Breast epithelium (tissue), 4 donors: ENCODE measurements at regions not wholly inside any gene's neighbourhood (a gene's known extent, or its start where the extent isn't known, plus 50 kb on each side); places are given as distances from the start of the nearest gene placed in this dataset.

ENCODE experiments used
- DNase-seq, 2 donors: peaks; one replicate each; pipeline ENCODE4 v3.0.0-alpha.2; 2019; ENCODE audit warnings: low spot score in 2 of 2
- H3K27ac ChIP-seq, 2 donors: fragments of 200-600 bp; sonication (generic) in 1 of 2; one replicate each; pipeline ENCODE4 v1.5.1; 2016 to 2019; ENCODE audit warnings: mild to moderate bottlenecking in 1 of 2
- H3K27me3 ChIP-seq, 2 donors: fragments of 200-600 bp; sonication (generic) in 1 of 2; one replicate each; pipeline versions ENCODE4 v1.5.1 to v1.6.0; 2017 to 2019; ENCODE audit warnings: control low read depth in 1 of 2, mild to moderate bottlenecking in 1 of 2
- H3K36me3 ChIP-seq: fragments of 200-600 bp; one replicate; pipeline ENCODE4 v1.5.1; 2019
- H3K4me1 ChIP-seq, 2 donors: fragments of 200-600 bp; sonication (generic); one replicate each; pipeline ENCODE4 v1.5.1; 2016 to 2019; ENCODE audit warnings: control low read depth in 1 of 2
- H3K4me3 ChIP-seq, 3 donors: fragments of 200-600 bp; sonication (generic); 1 replicate in 2 of 3; 2 replicates in 1 of 3; pipeline ENCODE4 v1.5.1; 2016 to 2019; ENCODE audit warnings: mild to moderate bottlenecking in 3 of 3, moderate library complexity in 2 of 3
- H3K9me3 ChIP-seq, 2 donors: fragments of 200-600 bp; sonication (generic) in 1 of 2; one replicate each; pipeline ENCODE4 v1.5.1; 2016 to 2019; ENCODE audit warnings: control low read depth in 1 of 2
- POLR2A ChIP-seq: fragments of 450-650 bp; IDR thresholded peaks from one replicate; pipeline ENCODE4 v1.6.1; 2016; ENCODE audit warnings: antibody characterized with exemption, mild to moderate bottlenecking, moderate library complexity
- POLR2AphosphoS5 ChIP-seq, 3 donors: sonication (generic); formaldehyde crosslinking; IDR thresholded peaks; one replicate each; pipeline ENCODE4 v1.6.1; 2017; ENCODE audit warnings: antibody characterized with exemption in 3 of 3
- intact Hi-C: fragments of 100-400 bp; cut with DNase I; formaldehyde crosslinking; loops from one replicate; pipeline ENCODE4 v1.15.1; 2023; ENCODE audit warnings: low total_unique reads
- TF ChIP-seq, protein P1 (sequence below), 3 donors: fragments of 450-650 bp; IDR thresholded peaks; one replicate each; pipeline ENCODE4 v1.5.1; 2016 to 2017; ENCODE audit warnings: antibody characterized with exemption in 3 of 3, mild to moderate bottlenecking in 3 of 3, moderate library complexity in 3 of 3

DNA sequence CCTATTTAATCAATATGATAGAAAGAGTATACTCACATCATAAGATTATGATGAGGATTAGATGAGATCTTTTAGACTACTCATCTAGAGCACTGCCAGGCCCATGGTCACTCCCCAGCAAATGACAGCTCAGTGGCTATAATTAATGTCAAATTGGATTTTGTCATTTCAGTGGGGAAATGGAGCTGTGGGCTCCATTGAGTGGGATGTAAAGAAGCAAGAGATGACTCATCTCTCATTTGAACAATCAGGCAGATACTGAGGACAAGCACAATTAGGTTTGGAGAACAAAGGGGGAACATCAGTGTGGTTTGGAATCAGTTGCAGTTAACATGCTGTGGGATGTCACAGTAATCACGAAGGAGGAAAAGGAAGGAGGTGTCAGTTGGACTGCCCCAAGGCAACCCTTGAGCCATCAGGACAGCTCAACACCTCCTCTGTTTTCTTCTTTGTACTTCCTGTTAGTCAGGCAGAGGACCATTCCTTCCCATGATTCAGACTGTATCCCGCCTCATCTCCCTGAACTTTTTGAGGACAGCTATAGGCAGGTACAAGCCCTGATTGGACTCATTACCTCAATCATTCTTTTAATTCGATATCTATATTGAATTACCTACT lies 473.7 kb upstream of the ISX start:
- Histone ChIP-seq H3K36me3 (no peaks in the 10 kb centered on the region), H3K4me1 (peaks cover 0 to 4% of the 10 kb centered on the region in 2 donors), H3K27me3 (no peaks in the 10 kb centered on the region), H3K27ac (no peak overlapping the region), H3K4me3 (no peak overlapping the region), H3K9me3 (no peaks in the 10 kb centered on the region)
- intact Hi-C loops, result no loop called here
- no peak for TF ChIP-seq POLR2A
- no peak for TF ChIP-seq POLR2AphosphoS5 (IDR thresholded peaks at IDR 0.05)
- TF ChIP-seq, protein P1, sequence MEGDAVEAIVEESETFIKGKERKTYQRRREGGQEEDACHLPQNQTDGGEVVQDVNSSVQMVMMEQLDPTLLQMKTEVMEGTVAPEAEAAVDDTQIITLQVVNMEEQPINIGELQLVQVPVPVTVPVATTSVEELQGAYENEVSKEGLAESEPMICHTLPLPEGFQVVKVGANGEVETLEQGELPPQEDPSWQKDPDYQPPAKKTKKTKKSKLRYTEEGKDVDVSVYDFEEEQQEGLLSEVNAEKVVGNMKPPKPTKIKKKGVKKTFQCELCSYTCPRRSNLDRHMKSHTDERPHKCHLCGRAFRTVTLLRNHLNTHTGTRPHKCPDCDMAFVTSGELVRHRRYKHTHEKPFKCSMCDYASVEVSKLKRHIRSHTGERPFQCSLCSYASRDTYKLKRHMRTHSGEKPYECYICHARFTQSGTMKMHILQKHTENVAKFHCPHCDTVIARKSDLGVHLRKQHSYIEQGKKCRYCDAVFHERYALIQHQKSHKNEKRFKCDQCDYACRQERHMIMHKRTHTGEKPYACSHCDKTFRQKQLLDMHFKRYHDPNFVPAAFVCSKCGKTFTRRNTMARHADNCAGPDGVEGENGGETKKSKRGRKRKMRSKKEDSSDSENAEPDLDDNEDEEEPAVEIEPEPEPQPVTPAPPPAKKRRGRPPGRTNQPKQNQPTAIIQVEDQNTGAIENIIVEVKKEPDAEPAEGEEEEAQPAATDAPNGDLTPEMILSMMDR (IDR thresholded peaks at IDR 0.05), result no peak
- DNase-seq, result no peak

DNA sequence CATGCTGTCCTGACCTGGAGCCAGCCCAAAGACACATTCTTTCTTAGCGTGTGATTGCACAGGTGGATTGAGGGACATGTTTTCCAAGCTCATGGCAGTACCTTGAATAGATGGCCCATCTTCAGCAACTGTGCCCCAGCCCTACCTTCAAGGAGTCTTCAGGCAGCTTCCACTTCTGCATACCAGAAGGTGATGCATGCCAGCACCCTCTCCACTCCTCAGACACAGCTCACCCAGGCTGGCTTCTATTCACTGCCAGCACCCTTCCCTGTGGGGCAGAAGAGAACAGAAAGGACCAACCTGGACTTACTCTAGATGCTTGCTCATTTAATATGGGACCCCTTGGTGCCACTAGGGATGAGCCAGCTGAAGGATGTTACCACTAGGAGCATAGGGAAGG lies 466.4 kb upstream of the ISX start:
- no peak for TF ChIP-seq POLR2A
- TF ChIP-seq POLR2AphosphoS5 (IDR thresholded peaks at IDR 0.05), result no peak
- TF ChIP-seq, protein P1 (IDR thresholded peaks at IDR 0.05), result no peak
- Histone ChIP-seq H3K27me3 (peaks cover 0 to under 1% of the 10 kb centered on the region in 2 donors), H3K36me3 (no peaks in the 10 kb centered on the region), H3K4me1 (no peaks in the 10 kb centered on the region), H3K4me3 (no peak overlapping the region), H3K27ac (no peak overlapping the region), H3K9me3 (no peaks in the 10 kb centered on the region)
- no peak for DNase-seq
- intact Hi-C loops, result no loop called here

DNA sequence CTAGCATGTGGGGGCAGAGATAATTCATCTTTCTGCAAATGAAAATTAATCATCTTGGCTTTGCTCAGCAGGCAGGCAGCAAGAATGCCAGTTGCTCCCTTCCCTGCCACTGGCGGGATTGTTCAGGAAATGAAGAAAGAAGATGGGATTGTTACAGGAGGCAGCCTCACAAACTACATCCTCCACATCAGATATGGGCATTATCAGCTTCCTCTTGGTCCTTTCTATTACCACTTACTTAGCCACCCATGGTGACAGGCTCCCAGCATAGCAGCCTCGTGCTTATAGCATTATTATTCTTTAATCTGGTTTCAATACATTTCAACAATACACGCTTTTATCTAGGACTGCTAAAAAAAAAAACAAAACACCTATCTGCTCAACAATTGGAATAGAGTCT lies 461.6 kb upstream of the ISX start:
- Histone ChIP-seq H3K27me3 (peaks cover 0 to 8% of the 10 kb centered on the region in 2 donors), H3K36me3 (no peaks in the 10 kb centered on the region), H3K4me3 (no peak overlapping the region), H3K4me1 (no peaks in the 10 kb centered on the region), H3K9me3 (no peaks in the 10 kb centered on the region), H3K27ac (no peak overlapping the region)
- TF ChIP-seq POLR2A (no peak), POLR2AphosphoS5 (IDR thresholded peaks at IDR 0.05) (no peak)
- TF ChIP-seq, protein P1 (IDR thresholded peaks at IDR 0.05), result no peak
- intact Hi-C loops, result no loop called here
- DNase-seq, result no peak

DNA sequence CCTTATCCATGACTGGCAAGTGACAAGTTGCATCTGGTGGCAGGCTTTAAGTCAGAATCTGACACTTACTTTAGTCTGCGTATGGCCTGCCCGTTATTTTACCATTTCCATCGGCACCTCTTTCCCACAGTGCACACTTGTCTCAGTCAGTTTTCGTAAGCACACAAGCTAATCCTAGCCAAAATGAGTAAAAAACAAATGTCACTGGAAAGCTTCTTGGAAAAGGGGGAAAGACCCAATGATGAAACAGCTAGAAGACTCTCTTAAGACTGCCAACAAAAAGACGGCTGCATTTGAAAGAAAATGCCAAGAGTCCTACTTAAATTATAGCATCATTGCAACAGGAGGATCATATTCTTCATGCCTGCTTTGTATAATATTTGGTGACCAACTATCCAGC lies 457.9 kb upstream of the ISX start:
- H3K36me3 ChIP-seq, result no peaks in the 10 kb centered on the region
- H3K27ac ChIP-seq, result no peak overlapping the region
- TF ChIP-seq POLR2AphosphoS5 (IDR thresholded peaks at IDR 0.05) (no peak), POLR2A (no peak)
- TF ChIP-seq, protein P1 (IDR thresholded peaks at IDR 0.05), result no peak
- H3K4me3 ChIP-seq, result no peak overlapping the region
- H3K4me1 ChIP-seq, result no peaks in the 10 kb centered on the region
- intact Hi-C loops, result no loop called here
- DNase-seq, result no peak
- no peaks in the 10 kb centered on the region for H3K9me3 ChIP-seq
- H3K27me3 ChIP-seq, result peaks cover 0 to 8% of the 10 kb centered on the region in 2 donors

DNA sequence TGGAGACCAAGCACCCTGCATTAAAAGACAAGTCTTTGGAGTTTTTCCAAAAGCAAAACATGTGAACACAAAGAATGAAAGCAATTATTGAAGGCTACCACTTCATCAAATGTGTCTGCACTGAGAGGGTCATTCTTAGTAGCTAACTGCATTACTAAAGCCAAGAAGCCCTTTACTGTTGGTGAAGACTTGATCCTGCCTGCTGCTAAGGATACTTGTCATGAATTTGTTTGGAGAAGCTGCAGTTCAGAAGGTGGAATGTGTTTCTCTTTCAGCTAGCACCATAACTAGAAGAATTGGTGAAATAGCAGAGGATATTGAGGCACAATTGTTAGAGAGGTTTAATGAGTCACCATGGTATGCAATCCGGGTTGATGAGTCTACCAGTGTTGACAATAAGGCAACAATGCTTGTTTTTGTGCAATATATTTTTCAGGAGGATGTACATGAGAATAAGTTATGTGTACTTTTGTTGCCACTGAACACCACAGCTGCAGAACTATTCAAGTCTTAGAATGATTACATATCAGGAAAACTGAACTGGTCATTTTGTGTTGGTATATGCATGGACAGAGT lies 457.3 kb upstream of the ISX start:
- intact Hi-C loops, result no loop called here
- no peak overlapping the region for H3K4me3 ChIP-seq
- peaks cover 0 to 8% of the 10 kb centered on the region in 2 donors for H3K27me3 ChIP-seq
- no peak for TF ChIP-seq POLR2A
- TF ChIP-seq, protein P1 (IDR thresholded peaks at IDR 0.05), result no peak
- no peak for TF ChIP-seq POLR2AphosphoS5 (IDR thresholded peaks at IDR 0.05)
- no peaks in the 10 kb centered on the region for H3K36me3 ChIP-seq
- no peak overlapping the region for H3K27ac ChIP-seq
- H3K9me3 ChIP-seq, result no peaks in the 10 kb centered on the region
- no peak for DNase-seq
- H3K4me1 ChIP-seq, result no peaks in the 10 kb centered on the region
